HUES64 (cell line): ENCODE measurements at regions not wholly inside any gene's neighbourhood (a gene's known extent, or its start where the extent isn't known, plus 50 kb on each side); places are given as distances from the start of the nearest gene placed in this dataset.

Experiments
- H3K27ac ChIP-seq: 2 replicates; pipeline ENCODE4 v1.7.0; 2013; ENCODE audit warnings: low read depth, low read length, inconsistent platforms
- H3K27me3 ChIP-seq: 2 replicates; pipeline ENCODE4 v1.6.1; 2013; ENCODE audit warnings: mild to moderate bottlenecking, low read length; ENCODE audit not compliant: insufficient read depth
- H3K36me3 ChIP-seq: 2 replicates; pipeline ENCODE4 v1.6.1; 2013; ENCODE audit warnings: mild to moderate bottlenecking, low read length; ENCODE audit not compliant: insufficient read depth
- H3K4me1 ChIP-seq: 2 replicates; pipeline ENCODE4 v1.6.1; 2013; ENCODE audit warnings: mild to moderate bottlenecking, low read length, moderate library complexity; ENCODE audit not compliant: insufficient read depth
- H3K4me3 ChIP-seq: 2 replicates; pipeline ENCODE4 v1.5.1; 2013; ENCODE audit warnings: mild to moderate bottlenecking, low read length, moderate library complexity
- H3K9ac ChIP-seq: 2 replicates; pipeline ENCODE4 v1.6.1; 2013; ENCODE audit warnings: mild to moderate bottlenecking, low read depth, low read length
- H3K9me3 ChIP-seq: 2 replicates; pipeline ENCODE4 v1.6.1; 2013; ENCODE audit warnings: low read depth, low read length; ENCODE audit not compliant: insufficient read depth
- WGBS: fragments of 150-250, 120-280 bp; methylation state at CpG from one replicate; pipeline ENCODE4 v1.1.7; 2013; ENCODE audit warnings: missing lambda C conversion rate; 5-methylcytosine and 5-hydroxymethylcytosine counted together

DNA sequence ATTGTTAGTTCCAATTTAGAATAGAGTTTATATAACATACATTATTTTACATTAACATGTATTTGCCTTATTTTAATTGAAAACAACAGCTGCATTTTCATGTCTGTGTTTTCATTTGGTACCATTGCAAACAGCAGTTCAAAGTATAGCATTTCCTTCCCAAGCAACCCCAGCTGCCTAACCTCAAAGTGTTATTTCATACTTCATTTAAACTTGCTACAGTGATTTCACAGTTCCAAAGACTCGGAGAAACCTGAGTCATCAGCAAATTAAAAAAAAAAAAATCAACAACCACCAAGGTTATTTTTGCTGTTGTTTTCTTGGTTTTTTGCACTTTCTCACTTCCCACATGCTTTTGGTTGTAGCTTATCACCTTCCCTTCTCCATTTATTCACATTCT, 236.5 kb upstream of the SPHKAP start:
- Histone ChIP-seq H3K9ac (no peak overlapping the region), H3K27ac (no peak overlapping the region), H3K4me3 (no peak overlapping the region), H3K4me1 (no peaks in the 10 kb centered on the region), H3K9me3 (no peaks in the 10 kb centered on the region), H3K36me3 (no peaks in the 10 kb centered on the region), H3K27me3 (no peaks in the 10 kb centered on the region)
- WGBS, result 100% methylated on average over 1 of the region's 1 CpG

DNA sequence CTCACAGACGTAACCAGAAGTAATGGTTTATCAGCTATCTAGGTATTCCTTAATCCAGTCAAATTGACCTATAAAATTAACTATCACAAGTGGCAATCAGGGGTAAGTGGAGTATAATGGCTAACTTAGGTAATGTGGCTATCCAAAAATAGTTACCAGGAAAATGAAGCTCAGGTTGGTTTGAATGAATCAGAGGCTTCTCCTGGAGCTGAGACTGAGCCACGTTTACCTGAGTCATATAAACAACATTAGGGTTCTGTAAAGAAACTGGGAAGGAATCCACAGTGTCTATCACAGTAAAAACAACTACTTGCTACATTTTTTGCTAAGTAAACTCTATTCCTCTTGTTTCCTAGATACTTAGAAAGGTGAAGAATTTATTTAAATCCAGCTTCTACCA, 236.0 kb upstream of the SPHKAP start:
- Histone ChIP-seq H3K4me3 (no peak overlapping the region), H3K9me3 (no peaks in the 10 kb centered on the region), H3K4me1 (no peaks in the 10 kb centered on the region), H3K27ac (no peak overlapping the region), H3K9ac (no peak overlapping the region), H3K36me3 (no peaks in the 10 kb centered on the region), H3K27me3 (no peaks in the 10 kb centered on the region)
- 83% methylated on average over 2 of the region's 2 CpGs for WGBS

DNA sequence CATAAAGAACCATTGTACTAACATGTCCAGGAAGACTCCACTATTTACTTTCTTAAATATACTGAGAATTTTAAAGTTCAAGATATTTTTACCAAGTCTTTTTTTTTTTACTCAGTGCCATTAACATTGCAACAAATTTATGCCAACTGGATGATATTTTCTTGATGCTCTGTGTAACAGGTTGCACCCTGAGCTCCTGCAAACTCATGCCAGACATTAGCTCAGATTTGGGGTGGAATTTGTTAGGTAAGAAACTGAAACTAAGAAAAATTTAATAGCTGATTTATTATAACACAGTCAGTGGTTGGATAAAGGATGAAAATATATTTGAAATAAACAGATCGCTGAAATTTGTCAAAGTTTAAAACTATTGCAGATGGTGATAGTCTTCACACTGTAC, 228.6 kb upstream of the SPHKAP start:
- H3K27me3 ChIP-seq, result no peaks in the 10 kb centered on the region
- H3K9ac ChIP-seq, result no peak overlapping the region
- 100% methylated on average over 1 of the region's 1 CpG for WGBS
- no peak overlapping the region for H3K4me3 ChIP-seq
- H3K9me3 ChIP-seq, result no peaks in the 10 kb centered on the region
- no peaks in the 10 kb centered on the region for H3K36me3 ChIP-seq
- H3K4me1 ChIP-seq, result no peaks in the 10 kb centered on the region
- no peak overlapping the region for H3K27ac ChIP-seq

DNA sequence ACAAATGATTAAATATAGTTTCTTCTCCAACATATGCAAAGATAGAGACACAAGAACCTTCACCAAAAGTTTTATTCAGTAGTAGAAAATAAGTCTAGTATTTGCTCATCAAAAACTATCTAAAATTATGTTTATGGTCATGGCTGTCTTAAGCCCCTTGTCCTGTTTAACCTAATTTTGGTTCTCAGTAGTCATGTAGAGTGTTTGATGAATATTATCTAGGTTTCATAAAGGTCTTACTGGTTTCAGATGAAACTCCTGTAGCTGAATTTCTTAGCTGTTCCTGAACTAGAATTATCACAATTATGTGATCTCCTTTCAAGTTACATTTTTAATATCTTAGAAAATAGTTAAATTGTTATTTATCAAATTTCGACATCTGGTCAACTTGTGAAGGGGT, 228.0 kb upstream of the SPHKAP start:
- H3K36me3 ChIP-seq, result no peaks in the 10 kb centered on the region
- H3K9me3 ChIP-seq, result no peaks in the 10 kb centered on the region
- no peaks in the 10 kb centered on the region for H3K4me1 ChIP-seq
- WGBS, result no CpG with 5 or more reads among the region's 1 CpG
- H3K27ac ChIP-seq, result no peak overlapping the region
- H3K27me3 ChIP-seq, result no peaks in the 10 kb centered on the region
- H3K9ac ChIP-seq, result no peak overlapping the region
- no peak overlapping the region for H3K4me3 ChIP-seq

DNA sequence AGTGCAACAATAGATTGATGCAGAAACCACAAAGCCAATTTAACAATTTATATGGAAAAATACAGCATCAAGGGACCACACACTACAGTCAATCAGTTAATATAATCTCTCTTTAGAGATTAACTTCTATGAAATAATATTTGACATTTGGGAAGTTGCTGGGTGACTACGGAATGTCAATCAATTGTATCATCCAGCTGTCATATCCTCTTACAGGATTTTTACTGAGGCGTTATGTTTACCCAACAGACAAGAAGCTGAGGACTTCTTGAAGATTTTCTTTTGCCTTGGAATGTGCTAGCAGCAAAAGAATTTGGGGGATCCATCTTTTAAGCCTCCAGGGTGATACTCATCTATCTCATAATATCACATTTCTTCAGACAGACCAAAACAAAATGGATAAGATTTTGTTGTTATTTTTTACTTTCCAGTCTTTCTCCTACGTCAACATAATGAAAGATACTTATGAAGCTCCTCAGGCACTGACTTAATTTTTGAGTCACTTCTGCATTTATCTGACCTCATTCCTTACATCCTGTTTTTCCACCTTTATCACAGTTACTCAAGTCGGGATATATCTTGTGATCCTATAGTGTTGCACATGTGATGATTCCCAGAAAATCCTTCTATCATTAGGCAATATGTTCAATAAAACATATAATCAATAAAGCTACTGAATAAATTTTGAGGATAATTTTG, 227.2 kb upstream of the SPHKAP start:
- no peak overlapping the region for H3K9ac ChIP-seq
- no peaks in the 10 kb centered on the region for H3K27me3 ChIP-seq
- H3K9me3 ChIP-seq, result no peaks in the 10 kb centered on the region
- H3K4me3 ChIP-seq, result no peak overlapping the region
- H3K4me1 ChIP-seq, result no peaks in the 10 kb centered on the region
- no peak overlapping the region for H3K27ac ChIP-seq
- H3K36me3 ChIP-seq, result no peaks in the 10 kb centered on the region
- 91% methylated on average over 3 of the region's 4 CpGs for WGBS

DNA sequence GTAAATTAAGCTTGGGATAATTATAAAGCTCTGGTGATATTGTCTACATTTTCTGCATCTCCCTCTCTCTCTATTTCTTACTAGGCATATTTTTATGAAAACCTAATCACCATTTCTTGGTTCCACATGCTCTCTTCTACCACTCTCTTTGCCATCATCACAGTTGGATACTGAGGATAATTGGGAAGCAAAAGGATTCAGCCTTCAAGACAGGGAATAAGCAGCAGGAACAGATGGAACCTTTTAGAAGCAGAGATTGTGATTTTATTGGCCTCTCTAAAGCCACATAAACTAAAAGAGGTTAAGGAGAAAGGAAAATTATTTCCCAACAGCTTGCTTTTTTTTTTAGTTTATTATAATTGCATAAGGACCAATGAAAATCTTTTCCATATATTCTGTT, 226.3 kb upstream of the SPHKAP start:
- no peak overlapping the region for H3K9ac ChIP-seq
- no peaks in the 10 kb centered on the region for H3K4me1 ChIP-seq
- H3K27me3 ChIP-seq, result no peaks in the 10 kb centered on the region
- H3K36me3 ChIP-seq, result no peaks in the 10 kb centered on the region
- H3K27ac ChIP-seq, result no peak overlapping the region
- no peak overlapping the region for H3K4me3 ChIP-seq
- no peaks in the 10 kb centered on the region for H3K9me3 ChIP-seq

DNA sequence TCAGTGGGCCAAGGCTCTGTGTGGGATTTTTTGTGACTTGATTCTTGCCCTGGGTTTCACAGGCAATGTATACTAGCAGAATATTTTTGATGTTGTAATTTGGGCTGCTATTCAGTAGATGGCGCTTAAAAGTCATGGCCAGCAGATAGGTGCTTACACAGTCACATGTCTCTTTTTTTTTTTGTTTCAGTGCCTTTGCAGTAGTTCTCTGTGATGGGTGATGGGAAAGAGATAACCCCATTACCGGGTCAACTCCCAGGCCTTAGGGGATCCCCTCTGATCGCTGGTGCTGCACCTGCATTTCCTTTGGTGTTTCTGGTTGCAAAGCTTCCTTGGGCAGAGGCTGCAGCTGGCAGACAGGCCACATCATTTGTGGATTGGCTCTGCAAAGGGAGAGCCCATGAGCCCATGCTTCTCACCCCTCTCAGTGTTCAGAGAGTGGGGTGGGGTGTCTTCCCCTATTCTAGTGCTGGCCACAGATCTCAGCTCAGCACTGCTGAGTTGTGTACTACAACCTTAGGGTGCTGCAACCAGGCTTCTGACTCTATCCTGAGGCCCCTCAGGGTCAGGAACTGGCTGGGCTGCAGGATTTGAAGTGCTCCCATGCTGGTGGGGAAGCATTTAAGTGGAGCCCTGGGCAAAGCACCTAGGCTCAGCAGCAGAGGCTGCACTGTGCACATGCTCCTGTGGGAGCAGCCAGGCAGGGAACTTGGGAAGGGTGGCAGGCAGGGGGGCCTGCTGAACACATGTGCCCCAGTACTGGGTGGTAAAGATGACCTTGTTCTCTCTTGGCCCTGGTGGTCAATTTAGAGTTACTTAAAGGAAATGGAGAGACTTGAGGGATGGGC, 219.8 kb upstream of the SPHKAP start:
- H3K36me3 ChIP-seq, result no peaks in the 10 kb centered on the region
- H3K27me3 ChIP-seq, result no peaks in the 10 kb centered on the region
- H3K27ac ChIP-seq, result no peak overlapping the region
- peaks cover 16% of the 10 kb centered on the region for H3K9me3 ChIP-seq
- no peak overlapping the region for H3K9ac ChIP-seq
- H3K4me1 ChIP-seq, result no peaks in the 10 kb centered on the region
- H3K4me3 ChIP-seq, result no peak overlapping the region
- 85% methylated on average over 3 of the region's 3 CpGs for WGBS

DNA sequence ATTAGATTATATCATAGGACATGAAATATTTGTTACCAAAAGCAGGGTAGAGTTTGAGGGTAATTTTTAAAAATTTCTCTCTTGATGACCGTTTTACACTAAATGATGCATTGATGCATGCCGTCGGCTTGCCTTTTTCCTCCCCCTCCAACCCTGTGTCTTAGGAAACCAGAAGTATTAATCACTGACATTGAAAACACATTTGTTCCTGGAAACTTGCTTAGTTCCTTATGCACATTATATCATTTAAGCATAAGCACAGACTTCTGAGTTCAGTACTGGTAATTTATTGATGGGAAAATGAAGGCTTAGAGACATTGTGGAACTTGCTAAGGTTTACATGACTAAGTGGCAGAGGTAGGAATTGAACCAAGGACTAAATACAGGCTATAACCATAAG, 206.3 kb upstream of the SPHKAP start:
- H3K4me3 ChIP-seq, result no peak overlapping the region
- no peaks in the 10 kb centered on the region for H3K9me3 ChIP-seq

DNA sequence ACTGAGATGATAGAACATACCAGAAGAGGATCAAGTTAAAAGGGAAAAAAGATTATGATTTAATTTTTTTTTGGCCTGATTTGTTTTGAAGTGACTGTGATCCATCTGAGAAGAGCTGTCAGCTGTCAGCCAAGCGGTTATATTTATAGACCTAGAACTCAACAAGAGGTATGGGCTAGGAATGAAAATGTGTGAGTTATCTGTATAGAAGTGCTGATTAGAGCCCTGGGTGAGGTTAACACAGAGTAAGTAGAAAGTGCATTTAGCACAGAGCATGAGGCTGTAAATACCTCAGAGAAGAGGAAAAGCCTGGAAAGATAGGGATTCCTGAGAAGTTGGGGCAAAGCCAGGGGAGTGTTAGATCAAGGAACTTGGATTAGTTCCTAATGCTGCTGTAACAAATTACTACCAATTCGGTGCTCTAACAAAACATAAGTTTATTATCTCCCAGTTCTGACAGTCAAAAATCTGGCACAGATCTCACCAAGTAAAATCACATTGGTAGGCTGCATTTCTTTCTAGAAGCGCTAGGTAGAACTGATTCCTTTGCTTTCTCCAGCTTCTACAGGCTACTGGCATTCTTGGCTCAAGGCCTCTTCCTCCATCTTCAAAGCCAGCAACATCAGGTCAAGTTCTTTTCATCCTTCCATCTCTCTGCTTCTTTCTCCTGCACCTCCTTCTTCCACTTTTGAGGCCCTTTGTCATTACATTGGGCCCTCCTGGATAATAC, 197.4 kb upstream of the SPHKAP start:
- Histone ChIP-seq H3K27me3 (no peaks in the 10 kb centered on the region), H3K4me1 (no peaks in the 10 kb centered on the region), H3K36me3 (no peaks in the 10 kb centered on the region), H3K27ac (no peak overlapping the region), H3K9ac (no peak overlapping the region), H3K4me3 (no peak overlapping the region), H3K9me3 (no peaks in the 10 kb centered on the region)
- 96% methylated on average over 3 of the region's 3 CpGs for WGBS

More for the DNA sequence above, 206.3 kb upstream of the SPHKAP start:
- Histone ChIP-seq H3K27ac (no peak overlapping the region), H3K36me3 (no peaks in the 10 kb centered on the region), H3K4me1 (no peaks in the 10 kb centered on the region), H3K27me3 (no peaks in the 10 kb centered on the region), H3K9ac (no peak overlapping the region)
- 98% methylated on average over 3 of the region's 3 CpGs for WGBS

DNA sequence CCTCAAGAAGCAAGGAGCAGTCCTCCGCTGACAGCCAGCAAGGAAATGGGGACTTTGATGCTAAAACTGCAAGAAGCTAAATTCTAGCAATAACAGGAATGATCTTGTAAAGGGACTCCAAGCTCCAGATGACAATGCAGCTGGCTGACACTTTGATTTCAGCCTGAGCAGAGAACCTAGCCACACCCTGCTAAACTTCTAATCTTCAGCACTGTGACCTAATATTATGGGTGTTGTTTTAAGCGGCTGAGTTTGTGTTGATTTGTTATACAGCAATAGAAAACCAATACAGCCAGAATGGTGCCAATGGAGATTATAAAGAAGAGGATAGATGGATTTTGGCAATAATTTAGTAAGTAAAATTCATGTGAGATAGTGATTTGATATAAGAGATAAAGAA, 196.7 kb upstream of the SPHKAP start:
- H3K9me3 ChIP-seq, result no peaks in the 10 kb centered on the region
- 97% methylated on average over 2 of the region's 2 CpGs for WGBS
- no peaks in the 10 kb centered on the region for H3K27me3 ChIP-seq
- H3K9ac ChIP-seq, result no peak overlapping the region
- no peaks in the 10 kb centered on the region for H3K36me3 ChIP-seq
- no peaks in the 10 kb centered on the region for H3K4me1 ChIP-seq
- no peak overlapping the region for H3K27ac ChIP-seq
- no peak overlapping the region for H3K4me3 ChIP-seq

DNA sequence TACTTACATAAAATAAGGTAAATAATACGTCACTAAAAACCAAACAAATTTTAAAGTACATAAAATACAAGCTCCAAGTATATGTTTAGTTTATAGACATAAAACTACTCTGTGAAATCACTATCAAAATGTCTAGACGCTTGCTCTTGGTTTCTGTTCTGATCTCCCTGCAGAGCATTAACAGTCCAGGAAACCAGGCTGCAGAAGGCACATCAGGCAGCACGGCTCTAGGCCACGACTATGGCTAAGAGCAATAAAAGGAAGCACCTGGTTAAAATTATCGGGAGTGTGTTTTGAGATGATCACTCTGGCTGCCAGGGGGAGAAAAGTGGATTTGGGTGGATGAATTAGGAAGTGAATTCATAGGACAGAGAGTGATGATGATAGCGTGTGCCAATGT, 196.0 kb upstream of the SPHKAP start:
- Histone ChIP-seq H3K27me3 (no peaks in the 10 kb centered on the region), H3K9me3 (no peaks in the 10 kb centered on the region), H3K9ac (no peak overlapping the region), H3K27ac (no peak overlapping the region), H3K36me3 (no peaks in the 10 kb centered on the region), H3K4me3 (no peak overlapping the region), H3K4me1 (no peaks in the 10 kb centered on the region)
- WGBS, result 94% methylated on average over 4 of the region's 6 CpGs
